DMS153 treated with DMSO at 0.1 percent for 48 hours (cell line): ENCODE measurements at regions not wholly inside any gene's neighbourhood (a gene's known extent, or its start where the extent isn't known, plus 50 kb on each side); places are given as distances from the start of the nearest gene placed in this dataset.
"Not testable (repeated sequence)": the region's sequence is repeated elsewhere in the genome, so short reads cannot be mapped to it uniquely, and the experiment has no call there.

Experiments used
- DNase-seq: peaks from one replicate; lab custom pipeline; 2025; ENCODE audit not compliant: unreplicated experiment; lab: John Stamatoyannopoulos, UW

DNA sequence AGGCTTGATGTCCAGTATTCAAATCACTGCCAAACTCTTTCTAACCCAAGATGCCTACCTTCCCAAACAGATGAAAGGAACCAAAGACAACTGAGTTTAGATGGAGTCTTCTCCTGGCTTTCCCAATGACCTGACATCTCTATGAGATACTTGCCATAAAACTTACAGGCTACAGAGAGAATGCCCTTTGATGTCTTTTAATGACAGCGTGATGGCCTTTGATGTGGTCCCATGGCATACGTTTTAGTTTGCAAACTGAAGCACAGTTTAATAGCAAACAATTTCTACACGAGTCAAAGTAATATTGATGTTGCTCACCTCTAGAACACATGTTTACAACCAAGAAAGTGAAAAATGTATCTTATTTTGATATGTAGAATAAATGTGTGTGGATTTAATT, 73.2 kb downstream of the ZIC4 start:
- no peak for DNase-seq

DNA sequence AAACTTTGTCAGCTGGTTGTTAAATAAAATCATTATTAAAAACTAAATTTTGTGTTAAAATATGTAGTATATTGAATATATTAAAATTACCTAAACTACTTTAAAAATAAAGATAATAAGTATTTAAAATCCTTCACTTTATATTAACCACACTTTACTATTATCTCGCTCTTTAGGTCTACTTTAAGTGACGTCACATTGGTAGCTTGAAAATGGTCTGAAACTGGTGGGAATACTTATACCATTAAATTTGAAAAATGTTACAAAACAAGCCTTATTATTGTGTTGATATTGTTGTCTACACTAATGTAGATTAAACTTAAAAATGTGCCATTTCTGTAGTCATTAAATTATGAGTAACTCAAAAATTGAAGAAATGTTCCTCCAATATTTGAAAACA, 77.6 kb downstream of the ZIC4 start:
- DNase-seq, result no peak

DNA sequence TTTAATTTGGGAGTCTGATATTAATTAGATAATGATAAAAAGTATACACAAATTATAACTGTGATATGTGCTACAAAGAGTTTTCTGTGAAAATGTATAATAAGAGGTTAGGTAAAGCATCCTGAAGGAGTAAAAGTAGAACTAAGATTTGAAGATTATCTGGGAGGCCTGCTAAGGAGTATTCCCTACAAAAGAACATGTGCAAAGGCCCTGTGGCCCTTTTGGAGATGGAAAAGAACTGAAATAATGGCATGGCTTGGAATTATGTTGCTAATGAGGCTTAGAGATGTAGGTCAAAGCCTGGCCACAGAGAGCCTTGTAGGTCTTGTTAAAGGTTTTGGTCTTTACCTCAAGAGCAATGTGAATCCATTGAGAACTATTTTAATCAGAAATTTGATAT, 82.0 kb downstream of the ZIC4 start:
- DNase-seq, result no peak

DNA sequence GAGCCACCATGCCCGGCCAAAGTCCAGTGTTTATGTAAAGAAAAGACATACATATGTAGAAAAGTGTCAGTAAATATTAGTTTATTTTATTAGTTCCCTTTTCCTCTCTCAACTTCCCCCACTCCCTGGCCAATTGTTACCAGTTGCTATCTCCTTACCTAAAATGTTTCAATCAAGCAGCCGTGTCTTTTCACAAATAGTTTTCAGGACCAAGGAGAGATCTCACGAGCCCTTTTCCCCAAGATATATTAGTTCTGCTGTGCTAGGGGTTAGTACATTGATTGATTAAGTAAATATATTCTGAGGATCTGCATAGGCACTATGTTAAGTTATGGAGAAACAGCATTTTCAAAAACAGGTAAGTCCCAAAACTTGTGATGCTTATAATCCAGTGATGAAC, 87.4 kb downstream of the ZIC4 start:
- DNase-seq, result no peak

DNA sequence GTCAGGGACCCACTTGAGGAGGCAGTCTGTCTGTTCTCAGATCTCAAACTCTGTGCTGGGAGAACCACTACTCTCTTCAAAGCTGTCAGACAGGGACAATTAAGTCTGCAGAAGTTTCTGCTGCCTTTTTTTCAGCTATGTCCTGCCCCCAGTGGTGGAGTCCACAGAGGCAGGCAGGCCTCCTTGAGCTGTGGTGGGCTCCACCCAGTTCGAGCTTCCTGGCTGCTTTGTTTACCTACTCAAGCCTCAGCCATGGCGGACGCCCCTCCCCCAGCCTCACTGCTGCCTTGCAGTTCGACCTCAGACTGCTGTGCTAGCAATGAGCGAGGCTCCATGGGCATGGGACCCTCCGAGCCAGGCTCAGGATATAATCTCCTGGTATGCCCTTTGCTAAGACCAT, 89.3 kb downstream of the ZIC4 start:
- DNase-seq, result not testable (repeated sequence)

DNA sequence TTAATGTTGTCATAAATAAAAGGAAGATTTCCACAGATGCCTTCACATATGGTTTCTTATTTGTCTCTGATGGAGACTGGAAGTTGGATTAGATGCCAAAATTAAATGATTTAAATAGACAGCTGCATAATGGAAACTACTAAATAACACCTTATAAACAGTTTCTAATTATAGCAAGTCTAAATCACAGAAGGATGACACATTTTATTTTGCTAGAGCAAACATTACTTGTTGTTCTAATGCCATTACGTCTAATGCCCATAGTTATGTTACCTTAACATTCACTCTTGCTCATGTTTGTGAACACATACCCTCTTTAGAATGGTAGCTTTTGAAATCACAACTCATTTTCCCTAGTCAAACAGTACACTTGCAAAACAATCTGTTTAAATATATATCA, 92.8 kb downstream of the ZIC4 start:
- no peak for DNase-seq

DNA sequence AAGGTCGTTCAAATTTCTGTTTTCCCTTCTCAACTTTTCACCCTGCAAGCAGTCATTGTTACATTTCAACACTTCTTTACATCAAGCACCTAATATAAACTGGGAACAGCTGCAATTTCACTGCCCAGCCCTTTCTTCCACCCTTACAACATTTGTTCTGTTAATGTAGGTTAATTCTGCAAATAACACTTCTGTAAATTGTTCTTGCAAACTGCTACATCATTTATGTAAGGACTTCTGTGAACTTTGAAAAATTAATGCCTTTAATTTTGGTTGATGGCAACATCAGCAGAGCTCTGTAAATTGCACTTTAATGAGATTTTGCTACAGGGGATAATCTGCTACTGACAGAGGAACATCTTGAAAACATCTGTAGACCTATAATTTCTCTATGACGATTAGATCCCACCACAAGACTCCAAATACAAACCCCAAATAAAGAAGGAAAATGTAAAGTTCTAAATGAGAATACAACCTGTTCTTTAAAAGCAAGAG, 93.5 kb downstream of the ZIC4 start:
- no peak for DNase-seq

DNA sequence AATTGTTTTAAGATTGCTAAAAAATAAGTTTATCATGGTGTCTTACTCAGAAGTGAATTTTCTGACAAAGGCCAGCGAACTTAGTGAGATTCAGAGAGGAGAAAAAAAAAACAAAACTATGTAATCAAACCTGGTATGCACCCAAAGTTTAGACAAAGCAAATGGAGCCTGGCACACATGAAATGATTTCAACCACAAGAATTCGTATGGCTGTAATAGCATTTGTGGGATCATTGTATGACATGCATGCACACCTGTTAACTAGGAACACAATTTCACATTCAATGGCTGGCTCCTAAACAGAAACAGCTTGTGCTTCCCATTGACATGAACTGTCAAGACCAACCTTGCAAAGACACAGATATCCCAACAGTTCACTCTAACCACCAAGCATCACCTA, 94.6 kb downstream of the ZIC4 start:
- DNase-seq, result no peak

DNA sequence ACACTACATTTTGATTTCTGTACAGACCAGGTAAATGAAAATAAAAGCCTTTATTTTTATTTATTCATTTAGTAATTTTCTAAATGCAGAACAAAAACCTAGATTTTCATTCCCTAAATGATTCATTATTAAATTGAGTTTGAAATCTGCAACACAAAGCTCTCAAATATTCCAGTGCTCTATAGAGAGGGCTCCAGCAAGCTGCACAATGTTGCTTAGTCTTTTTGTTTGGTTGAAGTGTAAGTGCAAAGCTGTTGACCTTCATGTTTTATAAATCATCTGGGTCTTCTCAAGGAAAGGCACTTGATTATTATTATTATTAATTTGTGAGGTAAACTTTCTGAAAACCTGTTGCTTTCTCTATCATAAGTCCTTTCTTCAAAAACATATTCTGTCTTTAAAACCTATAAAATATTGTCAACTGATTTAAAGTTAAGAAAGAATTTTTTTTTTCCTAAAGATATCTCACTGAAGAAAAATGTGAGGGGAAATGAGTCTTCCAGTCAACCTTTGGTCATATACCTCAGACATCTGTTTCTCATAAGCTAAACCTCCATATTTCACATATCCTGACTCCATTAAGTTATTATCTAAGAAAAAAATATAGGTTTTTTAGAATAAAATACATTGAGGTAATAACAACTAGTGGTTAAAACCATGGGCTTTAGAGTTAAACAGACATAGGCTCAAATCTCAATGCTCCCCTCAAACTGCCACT, 100.7 kb downstream of the ZIC4 start:
- DNase-seq, result no peak

DNA sequence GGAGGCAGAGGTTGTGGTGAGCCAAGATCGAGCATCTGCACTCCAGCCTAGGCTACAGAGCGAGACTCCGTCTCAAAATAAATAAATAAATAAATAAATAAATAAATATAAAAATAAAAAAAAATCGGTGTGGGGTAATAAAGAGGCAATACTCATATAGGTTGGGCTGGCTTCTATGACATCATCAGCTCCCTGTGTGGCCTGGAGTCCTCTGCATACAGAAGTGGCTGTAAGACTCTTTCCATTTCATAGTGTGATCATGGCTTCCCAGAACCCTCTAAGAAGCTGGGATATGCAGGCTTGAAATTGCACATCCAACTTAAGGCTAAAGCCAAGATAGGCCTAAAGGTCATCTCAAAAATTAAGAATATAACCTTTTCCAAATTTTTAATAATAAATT, 101.6 kb downstream of the ZIC4 start:
- no peak for DNase-seq

DNA sequence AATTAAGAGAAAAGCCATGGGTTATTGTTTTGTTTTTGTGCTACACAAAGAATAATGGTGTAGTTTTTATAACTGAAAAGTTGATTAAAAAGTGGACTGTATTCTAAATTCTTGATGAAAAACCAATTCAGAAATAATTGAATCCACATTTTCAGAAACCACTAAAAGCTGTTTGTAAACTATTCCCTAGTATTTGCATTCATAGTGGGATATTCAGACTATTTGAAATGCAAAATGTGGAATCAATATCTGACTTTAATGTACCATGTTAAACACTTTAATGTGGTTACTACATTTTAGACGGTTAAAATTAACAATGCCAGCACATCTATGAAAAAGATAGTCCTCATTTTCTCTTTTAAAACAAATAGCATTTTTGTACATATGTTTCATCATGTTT, 104.6 kb downstream of the ZIC4 start:
- no peak for DNase-seq

DNA sequence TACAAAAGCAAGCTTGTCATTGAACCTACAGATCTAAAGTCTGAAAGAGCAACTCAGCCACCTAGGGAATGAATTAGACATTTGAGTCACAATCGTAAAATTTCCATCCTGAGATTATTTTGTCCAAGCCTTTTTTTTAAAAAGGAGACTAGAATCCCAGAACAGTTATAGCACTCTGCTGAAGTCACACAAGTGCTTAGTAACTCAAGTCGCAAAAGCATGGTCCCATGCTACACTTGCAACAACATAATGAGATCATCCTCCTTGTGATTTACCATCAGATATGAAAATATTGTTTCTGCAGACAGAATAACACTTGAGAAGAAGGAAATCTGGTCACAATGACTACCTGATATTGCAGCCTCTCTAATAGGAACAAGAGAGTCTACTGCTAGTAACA, 106.7 kb downstream of the ZIC4 start:
- no peak for DNase-seq

DNA sequence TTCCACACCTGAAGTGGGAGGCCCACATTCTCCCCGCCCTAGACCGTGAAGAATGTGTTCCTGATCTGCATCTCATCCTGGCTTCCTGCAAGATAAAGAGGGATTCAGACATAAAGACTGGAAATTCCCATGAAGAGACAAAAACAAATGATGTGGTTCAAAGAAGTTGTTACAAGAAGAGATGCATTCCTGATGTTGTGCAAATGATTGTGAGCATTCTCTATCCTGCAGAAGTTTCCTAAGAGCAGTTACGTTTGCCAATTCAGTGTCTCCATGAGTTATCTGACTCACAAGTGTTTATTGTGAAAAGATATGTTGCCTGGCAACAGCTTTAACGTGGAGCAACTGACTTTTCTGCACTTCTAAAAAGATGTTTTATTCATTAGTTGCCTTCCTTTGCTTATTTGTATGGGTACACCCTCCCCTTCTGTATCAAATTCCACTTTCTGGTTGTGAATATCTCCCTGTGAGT, 107.8 kb downstream of the ZIC4 start:
- no peak for DNase-seq

DNA sequence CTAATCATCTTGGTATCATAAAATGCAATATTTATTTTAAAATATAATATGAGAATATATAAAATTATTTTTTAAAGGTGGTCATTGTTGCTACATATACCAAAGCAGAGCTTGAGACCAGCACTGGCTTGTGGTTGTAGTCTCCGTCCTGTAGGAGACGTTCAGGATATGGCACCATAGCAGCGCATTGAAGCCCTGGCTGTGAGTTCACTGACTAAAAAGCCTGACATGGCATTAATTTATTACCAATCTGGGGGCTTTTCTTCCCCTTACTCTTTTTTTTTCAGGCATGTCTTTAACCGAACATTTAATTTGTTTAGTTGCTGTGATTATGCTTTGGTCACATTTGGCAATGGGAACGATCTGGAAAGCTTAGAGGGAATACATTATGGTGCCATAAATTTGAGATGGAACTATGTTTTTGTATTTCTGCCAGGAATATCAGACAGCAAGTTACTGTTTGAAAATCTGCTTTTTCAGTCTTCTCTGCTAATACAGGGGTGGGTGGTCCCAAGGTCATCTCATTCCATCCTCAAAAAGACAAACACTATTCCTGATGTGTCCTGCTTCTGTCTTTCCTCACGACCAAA, 108.5 kb downstream of the ZIC4 start:
- DNase-seq, result no peak

DNA sequence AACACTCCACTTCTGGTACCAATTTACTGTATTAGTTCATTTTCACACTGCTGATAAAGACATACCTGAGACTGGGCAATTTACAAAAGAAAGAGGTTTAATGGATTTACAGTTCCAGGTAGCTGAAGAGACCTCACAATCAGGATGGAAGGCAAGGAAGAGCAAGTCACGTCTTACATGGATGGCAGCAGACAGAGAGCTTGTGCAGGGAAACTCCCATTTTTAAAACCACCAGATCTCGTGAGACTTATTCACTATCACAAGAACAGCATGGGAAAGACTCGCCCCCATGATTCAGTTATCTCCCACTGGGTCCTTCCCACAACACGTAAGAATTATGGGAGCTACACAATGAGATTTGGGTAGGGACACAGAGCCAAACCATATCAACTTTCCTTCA, 119.0 kb downstream of the ZIC4 start:
- DNase-seq, result not testable (repeated sequence)

DNA sequence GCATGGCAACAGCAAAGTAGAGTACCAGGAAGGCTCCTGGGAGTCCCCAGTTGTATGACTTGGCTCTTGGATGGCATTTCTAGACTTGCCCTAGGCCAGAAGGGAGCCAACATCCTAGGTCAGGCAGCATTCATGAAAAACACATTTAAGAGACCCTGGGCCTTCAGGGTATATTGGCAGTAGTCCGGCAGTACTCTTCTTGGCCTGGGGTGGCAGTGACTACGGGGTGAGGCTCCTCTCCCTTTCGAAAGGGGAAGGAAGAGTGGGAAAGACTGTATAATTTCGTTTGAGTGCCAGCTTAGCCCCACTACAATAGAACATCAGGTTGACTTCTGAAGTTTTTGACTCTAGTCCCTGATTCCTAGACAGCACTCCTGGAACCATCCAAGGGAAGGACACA, 136.4 kb downstream of the ZIC4 start:
- no peak for DNase-seq

DNA sequence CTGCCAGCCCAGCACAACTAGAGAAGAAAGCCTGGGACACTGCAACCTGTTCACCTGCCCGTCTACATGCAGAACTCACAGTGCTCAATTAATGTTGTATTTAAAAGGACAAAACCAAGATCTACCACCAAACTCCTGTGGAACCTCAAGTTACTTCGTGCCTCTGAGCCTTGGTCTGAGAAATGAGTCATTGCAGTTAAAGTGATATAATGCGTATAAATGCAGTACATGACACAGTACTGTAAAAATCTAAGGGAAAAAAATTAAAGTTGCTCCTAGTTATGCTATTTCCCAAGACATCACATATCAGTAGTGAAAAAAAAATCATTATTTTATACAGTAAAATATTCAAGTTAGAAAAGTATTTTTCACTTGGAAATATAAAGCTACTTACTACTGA, 138.9 kb downstream of the ZIC4 start:
- no peak for DNase-seq

DNA sequence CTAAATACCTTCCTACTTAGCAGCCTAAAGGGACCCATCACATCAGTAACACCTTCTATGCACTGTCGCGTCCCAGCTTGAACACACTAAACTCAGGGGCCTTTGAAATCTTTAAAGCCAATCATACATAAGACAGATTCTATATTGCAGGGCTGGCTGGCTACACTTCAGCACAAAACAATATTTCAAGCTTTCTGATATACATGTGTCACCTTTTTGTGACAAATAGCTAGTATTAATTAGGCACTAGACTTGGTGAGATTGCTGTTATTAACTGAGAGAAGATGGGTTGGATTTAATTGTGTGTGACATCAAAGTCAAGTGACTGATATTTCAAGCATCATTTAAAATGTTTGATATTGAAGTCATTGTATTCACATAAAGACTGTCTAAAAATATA, 148.4 kb downstream of the ZIC4 start:
- no peak for DNase-seq

DNA sequence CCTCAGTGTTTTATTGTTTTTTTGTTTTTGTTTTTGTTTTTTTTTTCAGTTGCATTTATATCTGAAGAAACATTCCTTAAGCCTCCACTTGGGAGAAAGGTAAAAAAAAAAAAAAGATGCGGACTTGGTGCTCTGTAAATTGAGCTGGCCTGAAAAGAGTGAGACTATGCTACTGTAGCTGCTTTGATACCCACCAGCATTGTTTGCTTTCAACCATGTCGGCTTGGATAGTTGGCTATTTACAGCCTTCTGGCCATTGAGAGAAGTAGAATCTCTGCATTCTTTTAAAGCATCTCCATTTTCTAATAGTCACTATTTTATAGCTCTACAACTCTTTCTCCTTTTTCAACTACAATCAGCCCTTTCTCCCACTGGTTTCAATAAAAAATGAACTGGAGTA, 149.6 kb downstream of the ZIC4 start:
- no peak for DNase-seq

DNA sequence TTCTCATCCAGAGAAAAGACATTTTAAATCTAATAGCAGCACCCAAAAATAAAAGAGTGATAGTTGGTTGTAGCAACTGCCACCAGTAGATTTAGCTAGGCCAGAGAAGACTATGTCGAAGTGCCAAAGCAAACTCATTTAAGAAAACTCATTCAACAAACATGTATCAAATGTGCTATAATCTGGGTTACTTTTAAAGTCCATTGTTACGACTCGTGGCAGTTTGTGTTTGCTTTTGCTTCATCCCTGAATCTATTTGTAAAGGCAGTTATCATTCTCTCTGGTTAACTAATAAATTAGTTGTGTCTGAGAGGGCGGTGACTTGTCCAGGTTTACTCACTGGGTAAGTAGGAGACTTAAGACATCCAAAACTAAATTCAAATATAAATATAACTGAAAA, 159.4 kb downstream of the ZIC4 start:
- DNase-seq, result no peak

DNA sequence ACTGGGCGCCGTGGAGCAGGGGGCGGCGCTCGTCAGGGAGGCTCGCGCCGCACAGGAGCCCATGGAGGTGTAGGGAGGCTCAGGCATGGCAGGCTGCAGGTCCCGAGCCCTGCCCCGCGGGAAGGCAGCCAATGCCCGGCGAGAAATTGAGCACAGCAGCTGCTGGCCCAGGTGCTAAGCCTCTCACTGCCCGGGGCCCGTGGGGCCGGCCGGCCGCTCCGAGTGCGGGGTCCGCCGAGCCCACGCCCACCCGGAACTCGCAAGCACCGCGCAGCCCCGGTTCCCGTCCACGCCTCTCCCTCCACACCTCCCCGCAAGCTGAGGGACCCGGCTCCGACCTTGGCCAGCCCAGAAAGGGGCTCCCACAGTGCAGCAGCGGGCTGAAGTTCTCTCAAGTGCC, 160.7 kb downstream of the ZIC4 start:
- not testable (repeated sequence) for DNase-seq

DNA sequence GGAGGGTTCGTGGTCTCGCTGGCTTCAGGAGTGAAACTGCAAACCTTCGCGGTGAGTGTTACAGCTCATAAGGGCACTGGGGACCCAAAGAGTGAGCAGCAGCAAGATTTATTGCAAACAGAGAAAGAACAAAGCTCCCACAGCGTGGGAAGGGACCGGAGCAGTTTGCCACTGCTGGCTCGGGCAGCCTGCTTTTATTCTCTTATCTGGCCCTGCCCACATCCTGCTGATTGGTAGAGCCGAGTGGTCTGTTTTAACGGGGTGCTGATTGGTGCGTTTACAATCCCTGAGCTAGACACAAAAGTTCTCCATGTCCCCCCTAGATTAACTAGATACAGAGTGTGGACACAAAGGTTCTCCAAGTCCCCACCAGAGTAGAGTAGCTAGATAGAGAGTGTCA, 161.3 kb downstream of the ZIC4 start:
- not testable (repeated sequence) for DNase-seq

DNA sequence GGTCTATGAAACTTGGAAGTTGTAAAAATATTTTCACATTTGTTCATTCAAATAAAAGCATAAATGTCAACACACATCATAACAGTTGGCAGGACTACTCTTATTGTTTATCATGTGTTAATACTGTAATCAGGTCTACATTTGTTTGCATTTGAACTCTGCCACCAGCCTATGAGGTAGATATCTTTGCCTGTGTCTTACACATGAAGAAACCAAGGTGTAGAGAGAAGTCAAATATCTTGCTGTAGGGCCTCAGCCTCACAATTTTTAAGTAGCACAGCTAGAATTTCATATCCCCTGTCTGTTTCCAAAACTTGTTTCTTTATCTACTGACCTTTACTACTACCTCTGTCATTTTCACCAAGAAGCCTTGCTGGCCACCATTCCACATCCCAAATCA, 161.9 kb downstream of the ZIC4 start:
- DNase-seq, result no peak
